SK-MEL-5 (cell line): ENCODE measurements at regions not wholly inside any gene's neighbourhood (a gene's known extent, or its start where the extent isn't known, plus 50 kb on each side); places are given as distances from the start of the nearest gene placed in this dataset.
"Not testable (repeated sequence)": the region's sequence is repeated elsewhere in the genome, so short reads cannot be mapped to it uniquely, and the experiment has no call there.

Experiments used
- DNase-seq: peaks from one replicate; pipeline ENCODE4 v3.0.0-alpha.2; 2016; ENCODE audit warnings: low read depth, low spot score
- in situ Hi-C: cut with HindIII; loops from 2 replicates; pipeline ENCODE4 v1.10.0; 2016; ENCODE audit warnings: low sequenced_read_pairs, high pct_unique_total_duplicates, low pct_unique_long_range_greater_than_20kb

- DNase-seq: no peak
- in situ Hi-C loops: no loop called here
Observed at GRCh38 chr1:117698398-117699160, 92.7 kb downstream of the TENT5C start.

GRCh38 chr1:117699953-117700352, 94.1 kb downstream of the TENT5C start:
- DNase-seq: no peak
- in situ Hi-C loops: no loop called here

GRCh38 chr1:117702654-117703053, 96.8 kb downstream of the TENT5C start:
- DNase-seq: peak; percentile 24
- in situ Hi-C loops: no loop called here

GRCh38 chr1:117707371-117707770, 101.5 kb downstream of the TENT5C start:
- in situ Hi-C loops: no loop called here
- no peak for DNase-seq

GRCh38 chr1:117708323-117709248, 102.7 kb downstream of the TENT5C start:
- no peak for DNase-seq
- in situ Hi-C loops: no loop called here

- DNase-seq: no peak
- in situ Hi-C loops: no loop called here
Observed at GRCh38 chr1:117709249-117709691, 103.4 kb downstream of the TENT5C start.

- in situ Hi-C loops: no loop called here
- DNase-seq: peak; percentile 61
Observed at GRCh38 chr1:117710710-117711109, 104.9 kb downstream of the TENT5C start.

- in situ Hi-C loops: no loop called here
- DNase-seq: no peak
Observed at GRCh38 chr1:117712621-117713020, 106.8 kb downstream of the TENT5C start.

- in situ Hi-C loops: no loop called here
Observed at GRCh38 chr1:117714546-117714945, 108.7 kb downstream of the TENT5C start.

GRCh38 chr1:117716030-117716429, 110.2 kb downstream of the TENT5C start:
- not testable (repeated sequence) for DNase-seq

More at GRCh38 chr1:117714546-117714945, 108.7 kb downstream of the TENT5C start:
- no peak for DNase-seq

GRCh38 chr1:117717980-117718379, 112.1 kb downstream of the TENT5C start:
- DNase-seq, in situ Hi-C loops: not testable (repeated sequence)

More at GRCh38 chr1:117716030-117716429, 110.2 kb downstream of the TENT5C start:
- in situ Hi-C loops: not testable (repeated sequence)

GRCh38 chr1:117718596-117718995, 112.7 kb downstream of the TENT5C start:
- DNase-seq, in situ Hi-C loops: not testable (repeated sequence)

GRCh38 chr1:117719004-117719403, 113.2 kb downstream of the TENT5C start:
- no peak for DNase-seq
- in situ Hi-C loops: no loop called here

GRCh38 chr1:117732065-117732797, 126.4 kb downstream of the TENT5C start:
- in situ Hi-C loops: no loop called here

GRCh38 chr1:117732956-117733355, 127.1 kb downstream of the TENT5C start:
- no peak for DNase-seq
- in situ Hi-C loops: no loop called here

More at GRCh38 chr1:117732065-117732797, 126.4 kb downstream of the TENT5C start:
- DNase-seq: no peak

DNA sequence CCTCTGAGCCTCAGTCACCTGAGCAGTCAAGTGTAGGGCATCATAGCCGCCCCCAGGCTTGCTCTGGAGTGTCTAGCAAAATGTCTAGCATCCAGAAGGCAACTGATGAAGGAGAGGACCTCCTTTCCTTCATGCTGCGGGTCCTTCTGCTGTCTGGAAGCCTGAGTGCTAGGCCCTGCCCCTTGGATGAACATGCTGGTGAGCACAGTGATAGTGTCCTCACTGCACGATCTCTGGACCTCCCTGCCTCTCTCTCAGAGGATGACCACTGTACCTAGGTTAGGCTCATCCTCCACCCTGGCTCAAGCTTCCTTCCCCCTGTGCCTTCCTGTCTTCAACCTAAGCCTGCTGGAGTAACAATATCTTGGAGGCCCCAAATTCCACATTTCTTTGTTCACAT, 128.6 kb downstream of the TENT5C start:
- DNase-seq: no peak
- in situ Hi-C loops: no loop called here

DNA sequence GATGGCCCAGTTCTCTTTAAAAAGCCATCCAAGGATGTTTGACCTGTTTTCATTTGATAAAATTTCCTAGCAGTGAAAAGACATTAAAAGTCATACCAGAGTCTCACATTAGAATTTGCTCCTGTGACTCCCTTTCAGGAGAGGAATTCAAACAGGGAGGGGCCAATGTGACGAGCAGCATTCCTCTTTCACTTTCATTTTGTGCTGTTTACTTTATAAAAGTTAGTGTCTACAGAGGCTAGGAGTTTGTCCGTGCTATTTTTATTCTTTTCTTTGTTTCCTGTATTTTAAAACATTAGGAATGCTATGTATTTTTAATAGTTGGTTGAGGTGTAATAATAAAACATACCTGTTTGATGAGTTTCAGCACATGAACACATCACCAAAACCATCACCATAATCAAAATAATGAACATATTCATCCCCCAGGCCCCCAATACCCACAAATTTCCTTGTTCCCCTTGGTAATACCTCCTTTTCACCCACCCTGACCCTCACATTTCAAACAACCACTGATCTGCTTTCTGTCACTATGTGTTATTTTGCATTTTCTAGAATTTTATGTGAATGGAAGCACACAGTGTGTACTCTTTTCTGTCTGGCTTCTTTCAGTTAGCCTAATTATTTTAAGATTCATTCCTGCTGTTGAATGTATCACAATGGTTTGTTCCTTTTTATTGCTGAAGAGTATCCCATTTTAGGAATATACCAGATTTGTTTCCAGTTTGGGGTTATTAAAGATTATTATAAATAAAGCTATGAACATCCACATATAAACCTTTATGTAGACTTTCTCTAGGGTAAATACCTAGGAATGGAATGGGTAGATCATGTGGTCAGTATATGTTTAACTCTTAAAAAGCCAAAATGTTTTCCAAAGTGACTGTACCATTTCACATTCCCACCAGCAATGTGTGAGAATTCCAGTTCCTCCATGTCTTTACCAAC, 129.5 kb downstream of the TENT5C start:
- peak; percentile 41 for DNase-seq
- in situ Hi-C loops: no loop called here
